Gastroesophageal sphincter (tissue), 4 donors: ENCODE measurements at regions not wholly inside any gene's neighbourhood (a gene's known extent, or its start where the extent isn't known, plus 50 kb on each side); places are given as distances from the start of the nearest gene placed in this dataset.

Experiments used
- ATAC-seq: fragments of 150-250 bp; one replicate; pipeline ENCODE4 v1.9.1; 2016; ENCODE audit warnings: mild to moderate bottlenecking, moderate library complexity
- H3K27ac ChIP-seq, 4 donors: fragments of 200-600 bp; sonication (generic) in 3 of 4; 1 replicate in 3 of 4; 2 replicates in 1 of 4; pipeline ENCODE4 v1.5.1; 2016 to 2019
- H3K27me3 ChIP-seq: fragments of 200-600 bp; sonication (generic); one replicate; pipeline ENCODE4 v1.5.1; 2019
- H3K36me3 ChIP-seq, 2 donors: fragments of 200-600 bp; sonication (generic); one replicate each; pipeline ENCODE4 v1.5.1; 2019; ENCODE audit warnings: control low read depth in 1 of 2
- H3K4me1 ChIP-seq, 3 donors: fragments of 200-600 bp; sonication (generic); 1 replicate in 2 of 3; 2 replicates in 1 of 3; pipeline ENCODE4 v1.5.1; 2016 to 2019; ENCODE audit warnings: control low read depth in 2 of 3
- H3K4me3 ChIP-seq, 2 donors: fragments of 200-600 bp; sonication (generic); one replicate each; pipeline ENCODE4 v1.5.1; 2019; ENCODE audit warnings: mild to moderate bottlenecking in 1 of 2, moderate library complexity in 1 of 2
- H3K9me3 ChIP-seq, 3 donors: fragments of 200-600 bp; sonication (generic); one replicate each; pipeline ENCODE4 v1.5.1; 2017 to 2019; ENCODE audit warnings: control low read depth in 2 of 3
- CTCF ChIP-seq, 4 experiments: fragments of 200-600 bp in 2 of 4; fragments of 450-650 bp in 2 of 4; sonication (generic) in 1 of 4; IDR thresholded peaks; one replicate each; pipeline ENCODE4 v1.5.1; 2017 to 2019; ENCODE audit warnings: antibody characterized with exemption in 4 of 4, mild to moderate bottlenecking in 2 of 4, moderate library complexity in 2 of 4
- EP300 ChIP-seq: sonication (generic); formaldehyde crosslinking; IDR thresholded peaks from one replicate; pipeline ENCODE4 v1.6.1; 2017; ENCODE audit warnings: antibody characterized with exemption, mild to moderate bottlenecking
- POLR2A ChIP-seq, 2 donors: fragments of 450-650 bp; IDR thresholded peaks; one replicate each; pipeline ENCODE4 v1.6.1; 2017; ENCODE audit warnings: antibody characterized with exemption in 2 of 2, mild to moderate bottlenecking in 2 of 2, moderate library complexity in 1 of 2
- POLR2AphosphoS5 ChIP-seq: sonication (generic); formaldehyde crosslinking; IDR thresholded peaks from one replicate; pipeline ENCODE4 v1.6.1; 2017; ENCODE audit warnings: antibody characterized with exemption
- WGBS, 2 donors: methylation state at CpG; one replicate each; pipeline ENCODE4 v1.1.5; 2018; ENCODE audit warnings: low coverage in 1 of 2; 5-methylcytosine and 5-hydroxymethylcytosine counted together

- no peaks in the 10 kb centered on the region for H3K27me3 ChIP-seq
- no peaks in the 10 kb centered on the region for H3K36me3 ChIP-seq
- 96 to 100% methylated on average over 1 to 2 of the region's 2 CpGs for WGBS, 2 donors
- ATAC-seq = no peak
- no peak for TF ChIP-seq POLR2AphosphoS5
- no peak overlapping the region for H3K4me3 ChIP-seq
- no peak overlapping the region for H3K27ac ChIP-seq
- H3K4me1 ChIP-seq = peaks cover 0 to 5% (median 4%) of the 10 kb centered on the region in 3 donors
- no peaks in the 10 kb centered on the region for H3K9me3 ChIP-seq
Observed at GRCh38 chr6:138685257-138685656, 88.3 kb upstream of the CCDC28A start.

- Histone ChIP-seq H3K4me1 (peaks cover 0 to 5% (median 4%) of the 10 kb centered on the region in 3 donors), H3K27me3 (no peaks in the 10 kb centered on the region), H3K27ac (no peak overlapping the region), H3K36me3 (no peaks in the 10 kb centered on the region), H3K9me3 (no peaks in the 10 kb centered on the region), H3K4me3 (no peak overlapping the region)
- ATAC-seq = no peak
- no peak for TF ChIP-seq CTCF (IDR thresholded peaks at IDR 0.05)
- TF ChIP-seq EP300 = no peak
- TF ChIP-seq POLR2AphosphoS5 = no peak
- TF ChIP-seq POLR2A (IDR thresholded peaks at IDR 0.05) = no peak
Observed at GRCh38 chr6:138685781-138686180, 87.8 kb upstream of the CCDC28A start.

GRCh38 chr6:138688580-138688979 is 85.0 kb upstream of the CCDC28A start:
- Histone ChIP-seq H3K4me3 (no peak overlapping the region), H3K36me3 (no peaks in the 10 kb centered on the region), H3K9me3 (no peaks in the 10 kb centered on the region), H3K27me3 (no peaks in the 10 kb centered on the region), H3K27ac (no peak overlapping the region), H3K4me1 (peaks cover 0 to 22% (median 0%) of the 10 kb centered on the region in 3 donors)
- ATAC-seq = no peak
- WGBS, 2 donors = 79 to 88% methylated on average over 2 to 4 of the region's 4 CpGs
- no peak for TF ChIP-seq POLR2AphosphoS5
- TF ChIP-seq EP300 = no peak
- no peak for TF ChIP-seq CTCF (IDR thresholded peaks at IDR 0.05)
- no peak for TF ChIP-seq POLR2A (IDR thresholded peaks at IDR 0.05)

GRCh38 chr6:138689849-138690248 is 83.7 kb upstream of the CCDC28A start:
- 80 to 94% methylated on average over 2 to 4 of the region's 6 CpGs for WGBS, 2 donors

GRCh38 chr6:138690975-138691594 is 82.5 kb upstream of the CCDC28A start:
- TF ChIP-seq CTCF (IDR thresholded peaks at IDR 0.05) = no peak
- TF ChIP-seq EP300 = no peak
- no peak for TF ChIP-seq POLR2AphosphoS5
- TF ChIP-seq POLR2A (IDR thresholded peaks at IDR 0.05) = no peak
- H3K27me3 ChIP-seq = no peaks in the 10 kb centered on the region
- H3K27ac ChIP-seq = peak overlapping the region in 2 of 4 donors; percentile 82
- peak overlapping the region in 1 of 2 donors; percentile 88 for H3K4me3 ChIP-seq
- no peaks in the 10 kb centered on the region for H3K36me3 ChIP-seq
- no peak for ATAC-seq
- WGBS, 2 donors = 71 to 83% methylated on average over 10 of the region's 11 CpGs
- peaks cover 0 to 24% (median 0%) of the 10 kb centered on the region in 3 donors for H3K4me1 ChIP-seq
- no peaks in the 10 kb centered on the region for H3K9me3 ChIP-seq

More at GRCh38 chr6:138689849-138690248, 83.7 kb upstream of the CCDC28A start:
- no peak overlapping the region for H3K27ac ChIP-seq
- no peak for ATAC-seq
- H3K36me3 ChIP-seq = no peaks in the 10 kb centered on the region
- no peak overlapping the region for H3K4me3 ChIP-seq
- H3K27me3 ChIP-seq = no peaks in the 10 kb centered on the region
- no peaks in the 10 kb centered on the region for H3K9me3 ChIP-seq
- no peak for TF ChIP-seq POLR2AphosphoS5
- TF ChIP-seq EP300 = no peak
- no peak for TF ChIP-seq CTCF (IDR thresholded peaks at IDR 0.05)
- TF ChIP-seq POLR2A (IDR thresholded peaks at IDR 0.05) = no peak
- peaks cover 0 to 24% (median 0%) of the 10 kb centered on the region in 3 donors for H3K4me1 ChIP-seq
